A673 (cell line): ENCODE measurements at regions not wholly inside any gene's neighbourhood (a gene's known extent, or its start where the extent isn't known, plus 50 kb on each side); places are given as distances from the start of the nearest gene placed in this dataset.

Experiments used
- BruUV-seq: library from RNA; stranded (reverse); fragments of 400-500 nt; replicated peaks from 2 replicates; lab custom pipeline; 2021; lab: Mats Ljungman, UMichigan
- CTCF ChIA-PET: fragments of 300-600 bp; sonication (Branson Sonifier 250); formaldehyde crosslinking; loops from one replicate; lab custom pipeline; 2022; ENCODE audit warnings: antibody characterized with exemption; lab: Charles Lee
- POLR2A ChIA-PET: fragments of 300-600 bp; sonication (Branson Sonifier 250); formaldehyde crosslinking; loops from one replicate; lab custom pipeline; 2022; ENCODE audit warnings: antibody characterized with exemption; ENCODE audit not compliant: low non-redundant PET; lab: Charles Lee
- DNase-seq: peaks from one replicate; pipeline ENCODE4 v3.0.0-alpha.2; 2015; ENCODE audit warnings: low spot score
- H3K27ac ChIP-seq: fragments of 200-600 bp; sonication (generic); 2 replicates; pipeline ENCODE4 v1.5.1; 2016; ENCODE audit warnings: mixed run types, low read depth, mild to moderate bottlenecking, mixed read lengths, antibody characterized with exemption, low read length; ENCODE audit not compliant: poor library complexity, severe bottlenecking
- H3K27me3 ChIP-seq: fragments of 200-600 bp; sonication (generic); replicated peaks from 2 replicates; pipeline ENCODE4 v1.6.1; 2017; ENCODE audit warnings: mixed run types, low read depth, mild to moderate bottlenecking, mixed read lengths, antibody characterized with exemption, low read length; ENCODE audit not compliant: insufficient read depth, poor library complexity
- H3K36me3 ChIP-seq: fragments of 200-600 bp; sonication (generic); 2 replicates; pipeline ENCODE4 v1.6.1; 2016; ENCODE audit warnings: mixed run types, mild to moderate bottlenecking, mixed read lengths, antibody characterized with exemption, low read length; ENCODE audit not compliant: insufficient read depth, poor library complexity, severe bottlenecking
- H3K4me1 ChIP-seq: fragments of 200-600 bp; sonication (generic); 2 replicates; pipeline ENCODE4 v1.6.1; 2017; ENCODE audit warnings: mixed run types, mild to moderate bottlenecking, mixed read lengths, antibody characterized with exemption, low read length; ENCODE audit not compliant: insufficient read depth, poor library complexity, severe bottlenecking
- H3K4me3 ChIP-seq: fragments of 200-600 bp; sonication (generic); 2 replicates; pipeline ENCODE4 v1.5.1; 2016; ENCODE audit warnings: low read depth, mixed run types, mild to moderate bottlenecking, mixed read lengths, low read length; ENCODE audit not compliant: poor library complexity, severe bottlenecking
- H3K9me3 ChIP-seq: fragments of 200-600 bp; sonication (generic); 2 replicates; pipeline ENCODE4 v1.6.1; 2016; ENCODE audit warnings: mixed run types, low read depth, mild to moderate bottlenecking, mixed read lengths, antibody characterized with exemption, low read length; ENCODE audit not compliant: poor library complexity, severe bottlenecking
- EZH2 ChIP-seq: fragments of 200-600 bp; sonication (generic); IDR thresholded peaks from 2 replicates; pipeline ENCODE4 v1.6.1; 2017; ENCODE audit warnings: borderline replicate concordance, low read depth, mild to moderate bottlenecking, mixed read lengths, antibody characterized with exemption, low read length; ENCODE audit not compliant: poor library complexity, severe bottlenecking
- intact Hi-C: fragments of 100-400 bp; cut with micrococcal nuclease; formaldehyde crosslinking; loops from one replicate; pipeline ENCODE4 v1.10.0; 2022; ENCODE audit not compliant: unreplicated experiment
- TF ChIP-seq, protein P1 (sequence below): fragments of 300-800, 200-600 bp; sonication (generic); conservative IDR thresholded peaks from 2 replicates; pipeline ENCODE4 v1.5.1; 2017; ENCODE audit warnings: low read depth, mild to moderate bottlenecking, antibody characterized with exemption, low read length, moderate library complexity, mixed read lengths

DNA sequence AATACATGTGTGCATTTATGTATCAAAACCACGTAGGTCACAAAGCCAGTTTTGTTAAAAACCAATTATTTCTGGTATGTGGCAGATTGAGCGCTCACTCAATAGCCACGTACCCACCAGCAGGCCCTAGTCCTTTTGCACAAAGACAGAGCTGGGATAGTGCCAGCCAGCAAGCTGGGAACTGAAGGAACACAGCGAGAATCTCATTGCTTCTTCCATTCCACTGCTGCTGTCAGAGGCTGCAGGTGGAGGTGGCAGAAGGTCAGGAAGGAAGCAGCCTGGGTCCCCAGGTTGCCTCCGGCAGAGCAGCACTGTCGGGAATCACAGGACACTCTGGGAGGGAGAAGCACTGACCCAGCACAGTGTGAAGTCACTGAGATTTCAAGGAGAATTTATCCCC lies 385.5 kb upstream of the PFKP start:
- Histone ChIP-seq H3K4me1 (no peaks in the 10 kb centered on the region), H3K9me3 (no peaks in the 10 kb centered on the region), H3K27me3 (peaks cover 63% of the 10 kb centered on the region), H3K4me3 (no peak overlapping the region), H3K36me3 (no peaks in the 10 kb centered on the region), H3K27ac (no peak overlapping the region)
- CTCF ChIA-PET: no interaction called here
- DNase-seq: no peak
- TF ChIP-seq EZH2: no peak
- TF ChIP-seq, protein P1, sequence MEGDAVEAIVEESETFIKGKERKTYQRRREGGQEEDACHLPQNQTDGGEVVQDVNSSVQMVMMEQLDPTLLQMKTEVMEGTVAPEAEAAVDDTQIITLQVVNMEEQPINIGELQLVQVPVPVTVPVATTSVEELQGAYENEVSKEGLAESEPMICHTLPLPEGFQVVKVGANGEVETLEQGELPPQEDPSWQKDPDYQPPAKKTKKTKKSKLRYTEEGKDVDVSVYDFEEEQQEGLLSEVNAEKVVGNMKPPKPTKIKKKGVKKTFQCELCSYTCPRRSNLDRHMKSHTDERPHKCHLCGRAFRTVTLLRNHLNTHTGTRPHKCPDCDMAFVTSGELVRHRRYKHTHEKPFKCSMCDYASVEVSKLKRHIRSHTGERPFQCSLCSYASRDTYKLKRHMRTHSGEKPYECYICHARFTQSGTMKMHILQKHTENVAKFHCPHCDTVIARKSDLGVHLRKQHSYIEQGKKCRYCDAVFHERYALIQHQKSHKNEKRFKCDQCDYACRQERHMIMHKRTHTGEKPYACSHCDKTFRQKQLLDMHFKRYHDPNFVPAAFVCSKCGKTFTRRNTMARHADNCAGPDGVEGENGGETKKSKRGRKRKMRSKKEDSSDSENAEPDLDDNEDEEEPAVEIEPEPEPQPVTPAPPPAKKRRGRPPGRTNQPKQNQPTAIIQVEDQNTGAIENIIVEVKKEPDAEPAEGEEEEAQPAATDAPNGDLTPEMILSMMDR: no peak
- no TSS peak for BruUV-seq
- POLR2A ChIA-PET: no interaction called here
- intact Hi-C loops: no loop called here

GRCh38 chr10:2680821-2681220 lies 386.5 kb upstream of the PFKP start:
- intact Hi-C loops: no loop called here
- DNase-seq: no peak
- H3K36me3 ChIP-seq: no peaks in the 10 kb centered on the region
- ChIA-PET CTCF (no interaction called here), POLR2A (no interaction called here)
- peaks cover 61% of the 10 kb centered on the region for H3K27me3 ChIP-seq
- H3K4me1 ChIP-seq: no peaks in the 10 kb centered on the region
- TF ChIP-seq, protein P1: no peak
- no peak for TF ChIP-seq EZH2
- H3K9me3 ChIP-seq: no peaks in the 10 kb centered on the region
- no TSS peak for BruUV-seq
- no peak overlapping the region for H3K4me3 ChIP-seq
- H3K27ac ChIP-seq: no peak overlapping the region

DNA sequence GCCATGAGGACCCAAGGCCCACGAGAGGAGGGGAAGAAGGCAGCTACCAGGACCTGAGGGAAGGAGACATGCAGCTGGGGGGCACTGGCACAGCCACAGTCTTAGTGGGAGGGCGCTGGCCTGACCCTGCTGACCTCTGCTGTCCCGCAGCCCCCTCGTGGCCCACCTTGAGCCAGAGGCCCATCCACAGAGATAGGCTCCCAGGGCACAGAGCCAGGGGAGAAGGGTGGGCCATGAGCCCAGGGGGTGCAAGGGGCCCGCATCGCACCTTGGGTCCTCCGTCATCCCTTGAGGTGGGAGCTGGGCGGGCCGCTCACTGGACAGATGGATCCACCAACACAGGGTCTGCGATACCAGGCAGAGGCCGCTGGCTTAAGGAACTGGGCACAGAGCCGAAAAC lies 387.7 kb upstream of the PFKP start:
- DNase-seq: no peak
- CTCF ChIA-PET: no interaction called here

More for the DNA sequence above, 387.7 kb upstream of the PFKP start:
- Histone ChIP-seq H3K36me3 (no peaks in the 10 kb centered on the region), H3K27ac (no peak overlapping the region), H3K4me1 (no peaks in the 10 kb centered on the region), H3K27me3 (peaks cover 61% of the 10 kb centered on the region), H3K9me3 (no peaks in the 10 kb centered on the region), H3K4me3 (no peak overlapping the region)
- POLR2A ChIA-PET: no interaction called here
- TF ChIP-seq, protein P1: no peak
- no peak for TF ChIP-seq EZH2
- BruUV-seq: no TSS peak
- intact Hi-C loops: no loop called here
